GM23248 (cell line): ENCODE measurements at regions not wholly inside any gene's neighbourhood (a gene's known extent, or its start where the extent isn't known, plus 50 kb on each side); places are given as distances from the start of the nearest gene placed in this dataset.

Experiments used
- EZH2 ChIP-seq: fragments of 200-600 bp; sonication (generic); IDR thresholded peaks from 2 replicates; pipeline ENCODE4 v1.6.1; 2018; ENCODE audit warnings: antibody characterized with exemption, mild to moderate bottlenecking; ENCODE audit not compliant: insufficient read depth, poor library complexity, severe bottlenecking
- EZH2phosphoT487 ChIP-seq: fragments of 200-600 bp; sonication (generic); IDR thresholded peaks from 2 replicates; pipeline ENCODE4 v1.6.1; 2018; ENCODE audit warnings: antibody characterized with exemption, moderate library complexity, mild to moderate bottlenecking, low read depth; ENCODE audit not compliant: insufficient read depth

DNA sequence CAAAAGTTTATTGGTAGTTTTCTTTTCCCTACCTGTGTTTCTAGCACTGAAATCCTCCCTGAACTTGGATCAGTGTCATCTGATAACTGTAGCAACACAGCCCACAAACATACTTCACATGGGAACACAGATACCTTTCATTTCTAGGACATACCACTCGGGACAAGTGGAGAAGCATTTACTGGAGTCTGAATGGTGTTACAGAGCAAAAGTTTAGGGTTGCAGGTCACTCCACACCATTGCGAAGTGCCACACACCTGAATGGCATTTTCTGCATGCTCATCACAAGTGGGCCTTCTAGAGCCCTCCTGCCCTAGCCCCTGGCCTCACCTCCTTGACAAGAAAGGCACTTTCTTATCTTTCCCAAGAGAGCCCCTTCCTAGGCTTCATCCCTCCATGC is 184.8 kb upstream of the PKDCC start:
- no peak for TF ChIP-seq EZH2
- no peak for TF ChIP-seq EZH2phosphoT487
